ENCODE measurements at regions not wholly inside any gene's neighbourhood (a gene's known extent, or its start where the extent isn't known, plus 50 kb on each side); places are given as distances from the start of the nearest gene placed in this dataset.
A peak's percentile ranks its signal among the peaks of the same experiment; 100 is the strongest.

DNA sequence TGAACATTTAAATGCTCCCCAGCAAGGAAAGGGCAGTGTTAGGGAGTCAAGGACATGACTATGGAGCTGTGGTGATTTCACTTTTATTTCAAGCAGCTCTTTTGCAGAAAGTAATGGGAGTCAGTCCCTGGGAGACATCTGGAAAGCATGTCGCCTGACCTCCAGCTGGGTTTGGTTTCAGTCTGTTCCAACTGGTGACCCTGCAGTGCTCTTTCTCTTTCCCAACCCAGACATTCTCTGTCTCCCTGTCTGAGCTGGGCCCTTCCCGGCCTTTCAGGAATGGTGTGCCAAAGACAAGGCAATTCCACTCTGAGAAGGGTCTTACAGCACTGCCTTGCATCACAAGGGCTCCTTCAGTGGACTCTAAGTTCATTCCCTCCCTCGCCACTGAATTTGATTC lies 323.2 kb downstream of the OSR1 start:
- no peak for DNase-seq (ENCODE audit: low spot score)

GRCh38 chr2:19033240-19033639 lies 325.2 kb downstream of the OSR1 start:
- no peak for DNase-seq (ENCODE audit: low spot score)

DNA sequence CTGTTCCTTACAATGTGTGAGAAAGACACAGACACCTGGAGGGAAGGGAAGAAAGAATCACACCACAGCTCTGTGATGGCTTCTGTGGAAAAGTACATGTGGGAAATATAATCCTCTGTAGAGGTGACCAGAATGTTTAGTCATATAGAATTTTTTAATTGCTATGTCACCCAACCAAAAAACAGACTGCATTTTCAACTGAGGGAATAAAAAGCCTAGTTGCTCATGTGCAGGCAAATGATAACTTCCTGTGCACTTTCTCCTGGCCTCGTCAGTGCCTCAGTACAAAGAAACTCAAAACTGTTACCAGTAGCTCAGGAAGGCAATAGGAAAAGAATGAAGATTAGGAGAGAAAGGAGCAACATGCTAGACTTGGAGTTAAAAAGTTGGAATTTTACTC lies 326.8 kb downstream of the OSR1 start:
- no peak for DNase-seq (ENCODE audit: low spot score)

- no peak for DNase-seq (ENCODE audit: low spot score)
These were observed 328.8 kb downstream of the OSR1 start for GRCh38 chr2:19029655-19030054.

- no peak for DNase-seq (ENCODE audit: low spot score)
These were observed 329.6 kb downstream of the OSR1 start for GRCh38 chr2:19028587-19029375.

DNA sequence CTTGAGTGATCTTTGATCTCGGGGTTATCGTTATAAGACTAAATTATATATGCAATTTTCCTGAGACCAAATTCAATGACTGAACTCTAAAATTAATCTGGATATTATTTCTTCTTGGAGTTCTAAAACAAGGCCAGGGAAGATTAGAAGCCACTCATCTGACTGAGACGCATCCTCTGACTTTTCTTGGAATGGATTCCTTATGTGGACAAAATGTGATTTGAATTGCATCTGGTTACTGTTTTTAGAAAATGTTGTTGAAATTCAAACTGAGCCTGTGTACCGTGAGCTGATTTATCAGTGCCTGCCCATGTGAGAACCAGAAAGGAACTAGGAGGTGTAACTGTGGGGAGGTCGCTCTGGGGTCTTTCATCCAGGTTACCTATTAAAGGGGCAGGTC lies 330.8 kb downstream of the OSR1 start:
- DNase-seq (ENCODE audit: low spot score), result no peak

DNA sequence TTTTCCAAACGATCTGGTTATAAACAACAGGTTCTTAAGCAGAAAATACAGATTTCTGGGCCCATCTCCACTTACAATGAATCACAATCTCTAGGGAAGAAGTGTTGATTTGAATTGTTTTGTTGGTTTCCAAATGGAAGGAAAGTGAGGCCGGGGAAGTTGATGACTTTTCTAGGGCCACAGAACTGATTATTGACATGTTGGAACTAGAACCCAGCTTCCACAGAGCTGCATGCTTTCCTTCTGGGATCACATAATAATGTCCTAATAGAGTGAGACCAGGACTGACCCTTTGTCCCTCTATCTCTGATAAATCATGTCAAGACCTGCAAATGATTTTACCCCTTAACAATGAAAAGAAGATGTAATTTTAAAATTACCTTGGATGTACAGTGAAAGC lies 332.2 kb downstream of the OSR1 start:
- no peak for DNase-seq (ENCODE audit: low spot score)

DNA sequence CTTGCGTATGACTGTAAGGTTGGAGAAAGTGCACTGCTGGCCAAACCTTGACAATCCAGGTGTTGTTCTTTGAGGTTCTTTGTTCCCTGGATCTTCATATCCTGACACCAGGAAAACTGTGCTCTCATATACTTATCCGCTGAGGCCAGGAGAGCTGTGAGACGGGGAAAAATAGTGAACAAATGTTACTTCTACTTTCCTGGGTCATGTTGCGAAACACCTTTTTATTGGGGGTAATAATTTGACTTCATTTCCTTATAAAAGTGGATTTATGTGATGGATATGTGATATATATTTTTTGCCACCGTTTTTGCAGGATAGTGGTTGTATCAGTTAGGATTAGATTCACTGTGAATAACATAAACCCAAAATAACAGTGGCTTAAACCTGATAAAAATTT lies 336.1 kb downstream of the OSR1 start:
- DNase-seq (ENCODE audit: low spot score), result no peak

DNA sequence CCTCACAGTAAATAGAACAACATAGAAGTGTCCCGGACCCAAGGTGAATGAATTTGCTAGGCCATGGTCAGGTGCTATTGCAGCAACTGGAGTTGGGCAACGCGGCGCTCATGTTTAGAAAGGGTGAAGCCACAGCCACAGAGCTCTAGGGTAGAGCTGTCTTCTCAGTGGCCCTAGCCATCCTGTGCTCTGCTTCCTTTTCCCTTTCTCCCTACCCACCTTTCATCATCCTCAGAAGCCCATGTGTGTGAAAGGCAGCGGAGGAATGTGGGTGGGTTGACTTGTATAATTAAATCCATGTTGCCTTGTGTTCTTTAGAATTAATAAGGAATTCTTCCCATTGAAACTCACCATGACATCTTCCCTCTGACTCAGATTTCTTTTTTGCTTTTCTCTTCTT lies 336.7 kb downstream of the OSR1 start:
- DNase-seq (ENCODE audit: low spot score), result no peak

DNA sequence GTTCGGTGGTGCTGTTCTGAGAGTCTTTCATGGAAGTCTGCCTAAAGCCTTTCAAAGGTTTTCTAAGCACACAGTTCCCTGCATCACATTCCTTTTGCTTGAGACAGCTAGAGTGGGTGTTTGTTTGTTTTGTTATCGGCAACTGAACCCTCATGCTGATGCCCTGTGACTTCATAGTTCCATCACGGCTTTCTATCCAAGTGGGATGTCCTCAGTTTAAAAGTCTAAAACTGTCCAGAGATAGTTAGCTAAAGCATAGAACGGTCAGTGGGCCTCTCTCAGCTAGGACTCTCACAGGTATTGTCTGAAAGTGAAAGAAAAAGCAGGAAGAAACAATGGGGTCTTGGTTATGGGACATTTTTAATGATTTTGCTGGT lies 337.3 kb downstream of the OSR1 start:
- DNase-seq (ENCODE audit: low spot score), result no peak

GRCh38 chr2:19020144-19021099 lies 338.0 kb downstream of the OSR1 start:
- DNase-seq (ENCODE audit: low spot score), result no peak

GRCh38 chr2:19009510-19009909 lies 348.9 kb downstream of the OSR1 start:
- DNase-seq (ENCODE audit: low spot score), result no peak

DNA sequence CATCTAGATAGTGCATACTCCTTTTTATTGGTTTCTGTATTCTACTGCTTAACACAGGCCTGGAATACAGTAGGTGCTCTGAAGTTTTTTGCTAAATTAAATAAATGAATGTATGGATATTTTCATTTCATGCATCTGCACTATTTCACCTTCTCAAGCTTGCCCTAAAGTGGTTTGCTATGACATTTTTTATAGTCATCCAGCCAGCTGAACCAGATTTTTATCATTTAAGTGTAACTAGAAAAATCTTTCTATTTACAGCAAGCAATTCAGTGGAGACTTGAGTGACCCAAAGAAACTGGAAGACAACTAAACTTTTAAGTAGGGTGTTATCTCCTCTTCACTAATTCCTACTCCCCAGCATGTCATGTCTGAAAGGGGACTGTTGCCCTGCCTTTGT lies 354.9 kb downstream of the OSR1 start:
- DNase-seq (ENCODE audit: low spot score), result no peak

GRCh38 chr2:19000776-19001175 lies 357.6 kb downstream of the OSR1 start:
- DNase-seq (ENCODE audit: low spot score), result no peak

- DNase-seq (ENCODE audit: low spot score), result no peak
These were observed 359.2 kb downstream of the OSR1 start for GRCh38 chr2:18999198-18999597.

GRCh38 chr2:18998491-18998890 lies 359.9 kb downstream of the OSR1 start:
- no peak for DNase-seq (ENCODE audit: low spot score)

GRCh38 chr2:18993756-18994338 lies 364.6 kb downstream of the OSR1 start:
- DNase-seq (ENCODE audit: low spot score), result no peak

- DNase-seq (ENCODE audit: low spot score), result peak; percentile 44
These were observed 366.9 kb downstream of the OSR1 start for GRCh38 chr2:18991177-18992168.

GRCh38 chr2:18988631-18989232 lies 369.7 kb downstream of the OSR1 start:
- no peak for DNase-seq (ENCODE audit: low spot score)

- peak; percentile 64 for DNase-seq (ENCODE audit: low spot score)
These were observed 370.8 kb downstream of the OSR1 start for GRCh38 chr2:18987592-18988073.

DNA sequence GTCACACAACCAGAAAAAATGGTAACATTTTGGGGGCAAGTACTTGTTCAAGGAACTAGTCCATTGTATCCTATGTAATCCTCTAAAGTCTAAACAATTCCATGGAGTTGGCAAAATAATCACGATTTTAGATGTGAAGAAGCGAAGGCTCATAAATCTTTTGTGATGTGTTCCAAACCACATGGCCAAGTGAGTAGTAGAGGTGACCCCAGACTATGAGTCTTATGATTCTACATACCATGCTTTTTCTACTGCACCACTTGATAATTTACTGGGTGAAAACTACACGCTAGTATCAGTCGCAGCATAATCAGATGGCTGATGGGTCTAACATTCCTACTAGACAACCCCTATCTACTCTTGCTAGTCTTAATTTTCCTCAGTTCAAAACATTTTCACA lies 371.4 kb downstream of the OSR1 start:
- no peak for DNase-seq (ENCODE audit: low spot score)

All from Ammon's horn (tissue), 1 donor.